Fibroblast of the aortic adventitia (primary cell): ENCODE measurements at regions not wholly inside any gene's neighbourhood (a gene's known extent, or its start where the extent isn't known, plus 50 kb on each side); places are given as distances from the start of the nearest gene placed in this dataset.

Experiments
- DNase-seq: peaks from one replicate; pipeline ENCODE4 v3.0.0-alpha.2; 2010; ENCODE audit warnings: low read depth
- H3K4me3 ChIP-seq: 2 replicates; pipeline ENCODE4 v1.5.1; 2011; ENCODE audit warnings: low read depth, mild to moderate bottlenecking, control low read depth, low read length, moderate library complexity
- TF ChIP-seq, protein P1 (sequence below): IDR thresholded peaks from 2 replicates; pipeline ENCODE4 v1.5.1; 2011; ENCODE audit warnings: mild to moderate bottlenecking, low read length, control low read depth, inconsistent platforms; ENCODE audit not compliant: insufficient read depth

DNA sequence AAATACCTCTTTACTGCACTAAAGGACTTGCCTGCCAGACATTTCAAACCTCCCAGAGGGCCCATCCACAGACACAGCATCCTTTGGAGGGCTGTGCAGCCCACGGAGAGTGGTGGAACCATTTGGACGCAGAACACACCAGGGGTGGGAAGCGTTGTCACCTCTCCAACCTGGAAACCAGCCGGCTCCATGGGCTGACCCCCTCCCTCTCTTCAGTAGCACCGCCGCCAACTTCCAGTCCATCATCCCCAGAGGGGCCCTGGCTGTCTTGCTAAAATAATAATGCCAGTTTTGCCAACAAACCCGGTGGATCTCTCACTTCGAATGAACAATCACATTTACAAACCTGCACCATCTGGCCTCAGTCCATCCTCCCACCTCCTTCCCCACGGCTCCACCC lies 203.9 kb downstream of the FBXO15 start:
- no peak overlapping the region for H3K4me3 ChIP-seq
- DNase-seq: no peak
- TF ChIP-seq, protein P1, sequence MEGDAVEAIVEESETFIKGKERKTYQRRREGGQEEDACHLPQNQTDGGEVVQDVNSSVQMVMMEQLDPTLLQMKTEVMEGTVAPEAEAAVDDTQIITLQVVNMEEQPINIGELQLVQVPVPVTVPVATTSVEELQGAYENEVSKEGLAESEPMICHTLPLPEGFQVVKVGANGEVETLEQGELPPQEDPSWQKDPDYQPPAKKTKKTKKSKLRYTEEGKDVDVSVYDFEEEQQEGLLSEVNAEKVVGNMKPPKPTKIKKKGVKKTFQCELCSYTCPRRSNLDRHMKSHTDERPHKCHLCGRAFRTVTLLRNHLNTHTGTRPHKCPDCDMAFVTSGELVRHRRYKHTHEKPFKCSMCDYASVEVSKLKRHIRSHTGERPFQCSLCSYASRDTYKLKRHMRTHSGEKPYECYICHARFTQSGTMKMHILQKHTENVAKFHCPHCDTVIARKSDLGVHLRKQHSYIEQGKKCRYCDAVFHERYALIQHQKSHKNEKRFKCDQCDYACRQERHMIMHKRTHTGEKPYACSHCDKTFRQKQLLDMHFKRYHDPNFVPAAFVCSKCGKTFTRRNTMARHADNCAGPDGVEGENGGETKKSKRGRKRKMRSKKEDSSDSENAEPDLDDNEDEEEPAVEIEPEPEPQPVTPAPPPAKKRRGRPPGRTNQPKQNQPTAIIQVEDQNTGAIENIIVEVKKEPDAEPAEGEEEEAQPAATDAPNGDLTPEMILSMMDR: no peak

DNA sequence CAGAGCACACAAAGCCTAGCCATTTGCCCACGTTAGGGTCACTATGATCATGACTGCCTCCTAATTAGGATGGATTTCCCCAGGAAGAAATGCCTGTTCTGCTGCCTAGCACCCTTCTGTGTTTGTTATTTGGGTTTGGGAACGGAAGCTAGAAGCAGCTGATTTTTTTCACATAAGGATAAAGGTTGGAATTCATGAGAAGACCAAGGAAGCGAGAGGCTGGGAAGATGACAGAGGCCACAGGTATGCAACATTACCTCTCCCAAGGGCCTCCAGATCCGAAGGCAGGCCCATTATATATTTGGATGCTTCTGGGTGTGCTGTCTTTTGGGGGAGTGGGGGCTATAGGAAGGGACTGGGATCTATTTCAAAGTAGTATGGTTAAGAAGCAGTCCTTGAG lies 204.7 kb downstream of the FBXO15 start:
- H3K4me3 ChIP-seq: no peak overlapping the region
- TF ChIP-seq, protein P1: no peak
- no peak for DNase-seq

DNA sequence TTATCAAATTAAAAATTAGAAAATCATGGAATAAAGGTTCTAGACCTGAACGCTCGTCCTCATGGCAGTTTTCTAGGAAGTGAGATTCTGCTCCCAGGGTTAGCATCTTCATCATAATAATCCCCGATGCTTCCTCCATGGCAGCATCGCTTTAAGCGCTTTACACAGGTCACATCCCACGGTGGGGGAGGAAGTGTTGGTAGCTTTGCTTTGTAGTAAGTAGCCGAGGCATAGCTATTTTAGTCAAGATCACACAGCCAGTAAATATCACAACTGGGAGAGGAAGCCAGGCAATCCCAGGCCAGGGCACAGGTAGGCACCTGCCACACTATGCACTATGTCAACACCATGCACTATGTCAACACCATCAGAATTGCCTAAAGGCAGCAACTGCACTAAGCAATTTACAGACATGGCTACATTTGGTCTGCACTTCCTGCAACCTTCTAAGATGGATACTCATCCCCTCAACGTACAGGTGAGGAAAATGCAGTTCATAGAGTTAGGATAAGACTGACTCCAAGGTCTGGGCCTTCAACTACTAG lies 205.5 kb downstream of the FBXO15 start:
- no peak overlapping the region for H3K4me3 ChIP-seq
- DNase-seq: no peak
- TF ChIP-seq, protein P1: no peak

DNA sequence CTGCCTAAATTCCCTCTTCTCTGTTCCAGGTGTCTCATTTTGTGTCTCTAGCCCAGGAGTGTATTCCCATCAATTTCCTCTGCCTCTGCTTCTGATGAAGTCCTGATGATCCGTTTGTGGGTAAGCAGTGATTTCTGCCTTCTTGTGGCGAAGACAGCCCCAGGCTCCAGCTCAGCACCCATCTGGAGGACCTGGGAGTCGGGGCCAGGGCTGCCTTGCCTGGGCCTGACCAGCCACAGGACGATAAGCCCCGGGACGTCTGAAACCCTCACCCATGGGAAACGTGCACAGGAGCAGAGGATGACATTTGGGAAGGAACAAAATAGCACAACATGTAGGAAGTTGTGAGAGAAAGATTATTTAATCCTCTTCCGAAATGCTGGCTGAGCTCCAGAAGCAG lies 206.9 kb downstream of the FBXO15 start:
- H3K4me3 ChIP-seq: no peak overlapping the region
- DNase-seq: no peak
- TF ChIP-seq, protein P1: no peak

DNA sequence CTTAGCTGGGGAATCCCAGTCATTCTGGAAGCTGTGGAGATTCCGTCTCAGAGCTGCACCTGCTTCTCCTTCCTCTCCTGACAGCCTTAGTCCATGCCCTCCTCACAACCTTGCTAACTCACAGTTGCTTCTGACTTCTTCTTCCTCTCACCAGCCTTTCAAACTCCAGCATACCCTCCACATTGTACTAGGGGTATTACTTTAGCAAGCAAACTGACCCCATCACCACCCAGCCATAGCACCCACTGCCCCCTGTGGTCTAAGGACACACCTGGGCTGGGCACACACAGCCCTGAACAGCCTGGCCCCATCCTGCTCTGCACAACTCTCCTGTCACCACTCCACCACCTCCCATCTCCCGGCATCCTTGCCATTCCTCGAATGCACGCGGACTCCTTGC lies 208.2 kb downstream of the FBXO15 start:
- TF ChIP-seq, protein P1: no peak
- no peak for DNase-seq
- no peak overlapping the region for H3K4me3 ChIP-seq

DNA sequence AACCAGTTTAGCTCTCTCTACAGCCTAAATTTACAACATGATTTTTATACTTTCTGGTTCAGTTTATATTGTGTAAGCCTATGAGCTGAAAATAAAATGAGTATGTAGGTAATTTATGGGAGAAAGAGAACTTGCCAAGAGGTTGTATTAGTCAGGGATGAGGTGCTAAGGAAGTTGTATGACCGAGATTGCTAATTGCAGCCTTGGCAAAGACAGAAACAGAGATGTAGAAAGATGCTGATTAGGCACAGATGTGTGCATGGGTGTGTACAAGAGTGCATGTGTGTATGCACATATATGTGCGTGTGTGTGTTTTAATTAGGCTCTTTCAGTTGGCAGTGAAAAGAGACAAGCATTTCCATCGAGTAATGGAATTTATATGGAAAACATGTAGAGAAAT lies 213.9 kb downstream of the FBXO15 start:
- H3K4me3 ChIP-seq: no peak overlapping the region
- no peak for DNase-seq
- TF ChIP-seq, protein P1: no peak

DNA sequence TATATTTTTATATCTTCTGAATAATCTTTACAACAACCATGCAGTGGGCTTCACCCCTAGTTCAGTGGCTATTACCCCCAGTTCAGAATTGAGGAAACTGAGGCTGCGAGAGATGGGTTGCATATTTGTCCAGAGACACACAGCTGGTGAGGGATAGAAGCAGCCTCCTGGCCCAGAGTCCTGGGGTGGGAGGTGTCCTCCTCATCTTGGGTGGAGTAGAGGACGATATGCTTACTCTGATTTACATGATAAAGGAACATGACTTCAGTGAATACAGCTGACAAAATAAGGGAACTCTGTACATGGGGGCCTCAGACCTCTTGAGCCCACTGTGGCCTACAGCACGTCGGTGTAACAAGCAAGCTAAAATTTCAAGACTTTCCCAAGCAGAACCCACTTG lies 214.7 kb downstream of the FBXO15 start:
- DNase-seq: no peak
- TF ChIP-seq, protein P1: no peak
- no peak overlapping the region for H3K4me3 ChIP-seq
